Right lobe of liver (tissue), 4 donors: ENCODE measurements at regions not wholly inside any gene's neighbourhood (a gene's known extent, or its start where the extent isn't known, plus 50 kb on each side); places are given as distances from the start of the nearest gene placed in this dataset.
"Not testable (repeated sequence)": the region's sequence is repeated elsewhere in the genome, so short reads cannot be mapped to it uniquely, and the experiment has no call there.

Experiments
- POLR2A ChIP-seq: fragments of 450-650 bp; IDR thresholded peaks from one replicate; pipeline ENCODE4 v1.6.1; 2017; ENCODE audit warnings: antibody characterized with exemption, mild to moderate bottlenecking
- TF ChIP-seq, protein P1 (sequence below), 4 donors: fragments of 200-600 bp in 3 of 4; fragments of 450-650 bp in 1 of 4; IDR thresholded peaks; one replicate each; pipeline versions ENCODE4 v1.5.1 to v1.8.0; 2016 to 2022; ENCODE audit warnings: antibody characterized with exemption in 4 of 4, mild to moderate bottlenecking in 2 of 4
- donor health status: DM: no; HTN: no; CAD: no.
- donor health status: DM: no; HTN: no; CAD: no.
- donor health status: DM: no; HTN: yes; CAD: no.

DNA sequence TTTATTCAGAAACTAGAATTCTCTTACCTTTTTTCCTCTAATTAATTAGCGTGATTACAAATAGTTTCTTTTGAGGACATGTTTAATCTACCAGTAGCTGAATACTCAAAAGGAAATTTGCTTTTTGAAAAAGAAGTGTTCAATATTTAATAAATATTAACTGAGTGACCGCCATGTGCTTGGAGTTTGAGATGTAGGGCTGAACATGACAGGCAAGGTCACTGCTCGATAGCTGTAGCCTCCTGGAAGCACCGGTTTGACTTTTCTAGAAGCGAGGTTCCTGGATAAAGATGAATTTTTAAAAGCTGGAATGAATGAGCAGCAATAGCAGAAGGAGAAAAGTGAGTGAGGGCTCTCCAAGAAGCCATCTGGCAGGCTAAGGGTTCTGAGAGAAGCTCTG is 65.0 kb upstream of the PRSS12 start:
- not testable (repeated sequence) for TF ChIP-seq POLR2A
- TF ChIP-seq, protein P1, sequence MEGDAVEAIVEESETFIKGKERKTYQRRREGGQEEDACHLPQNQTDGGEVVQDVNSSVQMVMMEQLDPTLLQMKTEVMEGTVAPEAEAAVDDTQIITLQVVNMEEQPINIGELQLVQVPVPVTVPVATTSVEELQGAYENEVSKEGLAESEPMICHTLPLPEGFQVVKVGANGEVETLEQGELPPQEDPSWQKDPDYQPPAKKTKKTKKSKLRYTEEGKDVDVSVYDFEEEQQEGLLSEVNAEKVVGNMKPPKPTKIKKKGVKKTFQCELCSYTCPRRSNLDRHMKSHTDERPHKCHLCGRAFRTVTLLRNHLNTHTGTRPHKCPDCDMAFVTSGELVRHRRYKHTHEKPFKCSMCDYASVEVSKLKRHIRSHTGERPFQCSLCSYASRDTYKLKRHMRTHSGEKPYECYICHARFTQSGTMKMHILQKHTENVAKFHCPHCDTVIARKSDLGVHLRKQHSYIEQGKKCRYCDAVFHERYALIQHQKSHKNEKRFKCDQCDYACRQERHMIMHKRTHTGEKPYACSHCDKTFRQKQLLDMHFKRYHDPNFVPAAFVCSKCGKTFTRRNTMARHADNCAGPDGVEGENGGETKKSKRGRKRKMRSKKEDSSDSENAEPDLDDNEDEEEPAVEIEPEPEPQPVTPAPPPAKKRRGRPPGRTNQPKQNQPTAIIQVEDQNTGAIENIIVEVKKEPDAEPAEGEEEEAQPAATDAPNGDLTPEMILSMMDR (IDR thresholded peaks at IDR 0.05), result not testable (repeated sequence)
